ENCODE measurements at regions not wholly inside any gene's neighbourhood (a gene's known extent, or its start where the extent isn't known, plus 50 kb on each side); places are given as distances from the start of the nearest gene placed in this dataset.
A peak's percentile ranks its signal among the peaks of the same experiment; 100 is the strongest.

- TF ChIP-seq, protein P1, sequence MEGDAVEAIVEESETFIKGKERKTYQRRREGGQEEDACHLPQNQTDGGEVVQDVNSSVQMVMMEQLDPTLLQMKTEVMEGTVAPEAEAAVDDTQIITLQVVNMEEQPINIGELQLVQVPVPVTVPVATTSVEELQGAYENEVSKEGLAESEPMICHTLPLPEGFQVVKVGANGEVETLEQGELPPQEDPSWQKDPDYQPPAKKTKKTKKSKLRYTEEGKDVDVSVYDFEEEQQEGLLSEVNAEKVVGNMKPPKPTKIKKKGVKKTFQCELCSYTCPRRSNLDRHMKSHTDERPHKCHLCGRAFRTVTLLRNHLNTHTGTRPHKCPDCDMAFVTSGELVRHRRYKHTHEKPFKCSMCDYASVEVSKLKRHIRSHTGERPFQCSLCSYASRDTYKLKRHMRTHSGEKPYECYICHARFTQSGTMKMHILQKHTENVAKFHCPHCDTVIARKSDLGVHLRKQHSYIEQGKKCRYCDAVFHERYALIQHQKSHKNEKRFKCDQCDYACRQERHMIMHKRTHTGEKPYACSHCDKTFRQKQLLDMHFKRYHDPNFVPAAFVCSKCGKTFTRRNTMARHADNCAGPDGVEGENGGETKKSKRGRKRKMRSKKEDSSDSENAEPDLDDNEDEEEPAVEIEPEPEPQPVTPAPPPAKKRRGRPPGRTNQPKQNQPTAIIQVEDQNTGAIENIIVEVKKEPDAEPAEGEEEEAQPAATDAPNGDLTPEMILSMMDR (IDR thresholded peaks at IDR 0.05) = peak; percentile 12 to 40 (median 36)
- TF ChIP-seq POLR2A (IDR thresholded peaks at IDR 0.05) (no peak), EP300 (IDR thresholded peaks at IDR 0.05; ENCODE audit: low read depth) (no peak), POLR2AphosphoS5 (IDR thresholded peaks at IDR 0.05) (no peak)
These were observed 185.4 kb downstream of the TFCP2L1 start for GRCh38 chr2:121099329-121100290.
